ENCODE measurements at regions not wholly inside any gene's neighbourhood (a gene's known extent, or its start where the extent isn't known, plus 50 kb on each side); places are given as distances from the start of the nearest gene placed in this dataset.
"Not testable (repeated sequence)": the region's sequence is repeated elsewhere in the genome, so short reads cannot be mapped to it uniquely, and the experiment has no call there.

DNA sequence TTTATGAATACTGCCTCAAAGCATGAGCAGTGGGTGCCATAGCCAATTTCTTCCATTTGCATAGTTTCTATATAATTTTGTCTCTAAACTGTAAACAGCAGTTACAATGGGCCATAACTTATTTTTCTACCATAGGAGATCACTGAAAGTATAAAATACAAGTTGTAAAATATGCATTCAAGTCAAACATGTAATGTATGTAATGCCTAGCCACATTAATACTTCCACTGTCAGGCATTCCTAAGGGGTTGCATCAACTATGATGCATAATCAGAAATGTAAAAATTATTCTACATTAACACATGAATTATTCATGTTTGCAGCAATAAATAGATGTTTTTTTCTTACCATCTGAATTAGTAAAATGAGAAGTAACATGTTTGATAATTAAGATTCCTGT lies 560.3 kb upstream of the ZP4 start:
- ATAC-seq (no peak), DNase-seq (no peak)
- TF ChIP-seq, protein P1, sequence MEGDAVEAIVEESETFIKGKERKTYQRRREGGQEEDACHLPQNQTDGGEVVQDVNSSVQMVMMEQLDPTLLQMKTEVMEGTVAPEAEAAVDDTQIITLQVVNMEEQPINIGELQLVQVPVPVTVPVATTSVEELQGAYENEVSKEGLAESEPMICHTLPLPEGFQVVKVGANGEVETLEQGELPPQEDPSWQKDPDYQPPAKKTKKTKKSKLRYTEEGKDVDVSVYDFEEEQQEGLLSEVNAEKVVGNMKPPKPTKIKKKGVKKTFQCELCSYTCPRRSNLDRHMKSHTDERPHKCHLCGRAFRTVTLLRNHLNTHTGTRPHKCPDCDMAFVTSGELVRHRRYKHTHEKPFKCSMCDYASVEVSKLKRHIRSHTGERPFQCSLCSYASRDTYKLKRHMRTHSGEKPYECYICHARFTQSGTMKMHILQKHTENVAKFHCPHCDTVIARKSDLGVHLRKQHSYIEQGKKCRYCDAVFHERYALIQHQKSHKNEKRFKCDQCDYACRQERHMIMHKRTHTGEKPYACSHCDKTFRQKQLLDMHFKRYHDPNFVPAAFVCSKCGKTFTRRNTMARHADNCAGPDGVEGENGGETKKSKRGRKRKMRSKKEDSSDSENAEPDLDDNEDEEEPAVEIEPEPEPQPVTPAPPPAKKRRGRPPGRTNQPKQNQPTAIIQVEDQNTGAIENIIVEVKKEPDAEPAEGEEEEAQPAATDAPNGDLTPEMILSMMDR (IDR thresholded peaks at IDR 0.05) = no peak
- Histone ChIP-seq H3K27me3 (no peaks in the 10 kb centered on the region), H3K27ac (no peak overlapping the region), H3K4me3 (no peak overlapping the region), H3K36me3 (no peaks in the 10 kb centered on the region), H3K4me1 (no peaks in the 10 kb centered on the region), H3K9me3 (no peaks in the 10 kb centered on the region)
- intact Hi-C loops (cut with DNase I) = no loop called here

DNA sequence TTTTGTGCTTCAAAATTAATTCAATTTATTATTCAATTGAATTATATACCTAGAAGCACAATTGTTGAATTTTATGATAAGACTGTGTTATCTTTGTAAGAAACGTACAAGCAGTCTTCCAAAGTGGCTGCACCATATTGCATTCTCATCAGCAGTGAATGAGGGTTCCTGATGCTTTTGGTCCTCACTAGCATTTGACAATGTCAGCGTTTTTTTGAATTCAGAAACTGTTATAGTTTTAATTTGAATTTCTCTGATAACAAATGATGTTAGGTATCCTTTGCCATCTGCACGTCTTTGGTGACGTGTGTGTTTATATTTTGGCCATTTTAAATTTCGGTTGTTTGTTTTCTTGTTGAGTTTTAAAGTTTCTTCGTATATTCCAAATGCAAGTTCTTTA lies 553.0 kb upstream of the ZP4 start:
- DNase-seq (no peak), ATAC-seq (no peak)
- TF ChIP-seq, protein P1 (IDR thresholded peaks at IDR 0.05) = no peak
- H3K4me3 ChIP-seq = no peak overlapping the region
- no peaks in the 10 kb centered on the region for H3K27me3 ChIP-seq
- intact Hi-C loops (cut with DNase I) = no loop called here
- H3K27ac ChIP-seq = no peak overlapping the region
- H3K36me3 ChIP-seq = no peaks in the 10 kb centered on the region
- no peaks in the 10 kb centered on the region for H3K4me1 ChIP-seq
- peaks cover 0 to 2% of the 10 kb centered on the region in 2 donors for H3K9me3 ChIP-seq

DNA sequence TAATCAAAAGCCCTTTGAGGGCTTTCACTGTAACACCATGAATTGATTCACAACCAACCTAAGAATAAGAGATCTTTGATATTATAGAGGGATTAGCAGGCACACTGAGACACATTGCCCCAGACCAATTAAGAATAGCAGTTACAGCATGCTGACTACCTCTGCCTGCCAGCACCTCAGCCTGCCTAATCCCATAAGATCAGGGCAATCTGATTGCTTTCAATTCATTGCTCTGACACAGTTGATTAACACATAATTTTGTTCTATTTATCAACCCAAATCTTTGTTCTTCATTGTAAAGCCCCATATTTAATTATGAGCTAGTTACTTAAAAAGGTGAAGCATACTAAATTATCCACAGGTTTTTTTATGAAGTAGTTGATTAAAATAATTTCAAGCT lies 548.8 kb upstream of the ZP4 start:
- Histone ChIP-seq H3K27me3 (no peaks in the 10 kb centered on the region), H3K27ac (no peak overlapping the region), H3K4me3 (no peak overlapping the region), H3K36me3 (no peaks in the 10 kb centered on the region), H3K4me1 (no peaks in the 10 kb centered on the region), H3K9me3 (peaks cover 0 to 2% of the 10 kb centered on the region in 2 donors)
- ATAC-seq (no peak), DNase-seq (no peak)
- TF ChIP-seq, protein P1 (IDR thresholded peaks at IDR 0.05) = no peak
- intact Hi-C loops (cut with DNase I) = no loop called here

DNA sequence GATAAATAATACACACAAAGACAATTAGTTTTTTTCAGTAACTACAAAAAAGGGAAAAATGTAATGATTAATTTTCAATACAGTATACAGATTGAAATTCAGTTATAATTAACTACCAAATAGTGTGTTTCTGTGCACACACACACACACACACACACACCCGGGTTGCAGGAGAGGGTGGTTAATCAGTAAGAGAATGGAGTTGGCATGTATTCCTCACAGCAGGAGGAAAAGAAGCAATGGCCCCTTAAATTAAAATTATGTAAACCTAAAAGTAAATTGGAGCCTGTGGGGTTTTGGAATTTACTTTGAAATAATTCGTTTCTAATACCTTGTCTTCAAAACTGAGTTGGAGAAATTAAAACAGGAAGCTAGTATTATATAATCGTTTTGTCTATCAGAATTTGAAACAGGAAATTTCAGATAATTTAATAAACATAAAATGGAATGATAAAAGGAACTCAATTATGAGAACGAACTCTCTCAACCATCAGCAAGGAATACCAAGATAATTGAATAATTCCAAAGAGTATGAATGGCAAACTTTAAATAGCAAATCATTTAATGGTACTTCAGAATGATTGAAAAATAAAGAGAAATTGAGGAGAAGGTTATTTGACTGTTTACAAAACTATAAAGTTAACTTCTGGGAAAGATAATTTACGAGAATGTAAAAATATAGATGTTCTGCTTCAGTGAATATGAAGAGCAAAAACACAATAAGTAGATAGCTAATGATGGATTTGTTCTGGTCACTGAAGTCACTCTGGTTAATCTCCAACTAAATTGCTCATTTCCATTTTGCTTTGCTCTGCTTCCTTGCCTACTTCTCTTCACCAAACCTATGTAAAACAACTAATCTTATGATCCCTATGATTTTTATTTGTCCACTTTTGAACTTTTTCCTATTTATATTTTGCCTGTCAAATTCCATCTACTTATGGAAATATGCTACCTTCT lies 547.9 kb upstream of the ZP4 start:
- no peak overlapping the region for H3K27ac ChIP-seq
- TF ChIP-seq, protein P1 (IDR thresholded peaks at IDR 0.05) = no peak
- ATAC-seq (no peak), DNase-seq (no peak)
- no peak overlapping the region for H3K4me3 ChIP-seq
- H3K9me3 ChIP-seq = no peaks in the 10 kb centered on the region
- H3K27me3 ChIP-seq = no peaks in the 10 kb centered on the region
- intact Hi-C loops (cut with DNase I) = no loop called here
- H3K4me1 ChIP-seq = no peaks in the 10 kb centered on the region
- no peaks in the 10 kb centered on the region for H3K36me3 ChIP-seq

DNA sequence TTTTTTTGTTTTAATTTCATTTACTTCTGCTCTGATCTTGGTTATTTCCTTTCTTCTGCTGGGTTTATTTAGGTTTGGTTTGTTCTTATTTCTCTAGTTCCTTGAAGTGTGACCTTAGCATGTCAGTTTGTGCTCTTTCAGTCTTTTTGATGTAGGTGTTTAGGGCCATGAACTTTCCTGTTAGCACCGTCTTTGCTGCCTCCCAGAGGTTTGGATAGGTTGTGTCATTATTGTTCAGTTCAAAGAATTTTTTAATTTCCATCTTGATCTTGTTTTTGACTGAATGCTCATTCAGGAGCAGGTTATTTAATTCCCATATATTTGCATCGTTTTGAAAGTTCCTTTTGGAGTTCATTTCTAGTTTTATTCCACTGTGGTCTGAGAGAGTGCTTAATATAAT lies 539.0 kb upstream of the ZP4 start:
- H3K4me1 ChIP-seq; H3K4me3 ChIP-seq; ATAC-seq; H3K27ac ChIP-seq; DNase-seq; H3K9me3 ChIP-seq; H3K27me3 ChIP-seq; intact Hi-C loops (cut with DNase I); H3K36me3 ChIP-seq: not testable (repeated sequence)
